Osteoblast (primary cell): ENCODE measurements at regions not wholly inside any gene's neighbourhood (a gene's known extent, or its start where the extent isn't known, plus 50 kb on each side); places are given as distances from the start of the nearest gene placed in this dataset.

Source experiments
- DNase-seq: peaks from one replicate; pipeline ENCODE4 v3.0.0; 2011; ENCODE audit warnings: low spot score, mixed read lengths; ENCODE audit not compliant: insufficient read length; ENCODE audit errors: missing footprints
- H2AFZ ChIP-seq: 2 replicates; pipeline ENCODE4 v1.6.0; 2011; ENCODE audit warnings: mild to moderate bottlenecking, low read length
- H3K27ac ChIP-seq: 2 replicates; pipeline ENCODE4 v1.5.1; 2011; ENCODE audit warnings: mild to moderate bottlenecking, low read depth, low read length, moderate library complexity
- H3K27me3 ChIP-seq: 2 replicates; pipeline ENCODE4 v1.6.0; 2012; ENCODE audit warnings: mild to moderate bottlenecking, control low read depth, inconsistent platforms, low read length, moderate library complexity; ENCODE audit not compliant: insufficient read depth
- H3K36me3 ChIP-seq: 2 replicates; pipeline ENCODE4 v1.5.1; 2011; ENCODE audit warnings: mild to moderate bottlenecking, low read length, control low read depth, moderate library complexity; ENCODE audit not compliant: insufficient read depth
- H3K4me1 ChIP-seq: 2 replicates; pipeline ENCODE4 v1.5.1; 2011; ENCODE audit warnings: mild to moderate bottlenecking, low read length, control low read depth, moderate library complexity; ENCODE audit not compliant: insufficient read depth
- H3K4me2 ChIP-seq: 2 replicates; pipeline ENCODE4 v1.6.0; 2011; ENCODE audit warnings: mild to moderate bottlenecking, low read length; ENCODE audit not compliant: insufficient read depth
- H3K4me3 ChIP-seq: fragments of 200-600 bp; sonication (generic); 3 replicates; pipeline ENCODE4 v1.5.1; 2012; ENCODE audit warnings: mild to moderate bottlenecking, low read length, inconsistent platforms; ENCODE audit not compliant: insufficient read depth
- H3K79me2 ChIP-seq: 2 replicates; pipeline ENCODE4 v1.6.0; 2012; ENCODE audit warnings: mild to moderate bottlenecking, low read length, control low read depth, inconsistent platforms; ENCODE audit not compliant: insufficient read depth
- H3K9me3 ChIP-seq: 2 replicates; pipeline ENCODE4 v1.5.1; 2011; ENCODE audit warnings: low read depth, low read length, control low read depth
- H4K20me1 ChIP-seq: 2 replicates; pipeline ENCODE4 v1.6.0; 2012; ENCODE audit warnings: mild to moderate bottlenecking, low read length, control low read depth; ENCODE audit not compliant: insufficient read depth
- CTCF ChIP-seq: IDR thresholded peaks from 2 replicates; pipeline ENCODE4 v1.5.1; 2011; ENCODE audit warnings: mild to moderate bottlenecking, low read depth, low read length, moderate library complexity; ENCODE audit errors: extremely low read depth

DNA sequence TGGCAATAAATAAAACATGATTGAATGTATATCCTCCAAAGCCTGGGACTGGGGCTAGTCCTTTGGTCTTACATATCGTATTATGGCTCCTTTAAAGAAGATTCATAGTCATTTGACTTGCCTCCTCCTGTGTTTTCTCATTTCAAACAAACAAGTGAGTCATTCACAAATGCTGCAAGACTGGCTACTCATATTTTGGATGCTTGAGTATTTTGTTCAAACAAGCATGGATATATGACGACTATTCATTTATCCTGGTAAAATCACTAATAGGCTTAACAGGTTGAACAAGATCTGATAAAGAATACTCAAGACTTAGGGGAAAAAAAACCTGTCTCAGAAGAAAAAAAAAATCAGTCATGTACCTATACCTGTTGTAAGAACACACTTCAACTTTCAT lies 111.1 kb upstream of the CCDC28A start:
- H3K9me3 ChIP-seq = no peaks in the 10 kb centered on the region
- no peaks in the 10 kb centered on the region for H3K27me3 ChIP-seq
- no peak for TF ChIP-seq CTCF
- no peak overlapping the region for H3K27ac ChIP-seq
- peaks cover 17% of the 10 kb centered on the region for H3K79me2 ChIP-seq
- H3K4me3 ChIP-seq = no peak overlapping the region
- no peak overlapping the region for H2AFZ ChIP-seq
- H4K20me1 ChIP-seq = no peaks in the 10 kb centered on the region
- no peak overlapping the region for H3K4me2 ChIP-seq
- no peaks in the 10 kb centered on the region for H3K36me3 ChIP-seq
- peaks cover 6% of the 10 kb centered on the region for H3K4me1 ChIP-seq
- DNase-seq = no peak

DNA sequence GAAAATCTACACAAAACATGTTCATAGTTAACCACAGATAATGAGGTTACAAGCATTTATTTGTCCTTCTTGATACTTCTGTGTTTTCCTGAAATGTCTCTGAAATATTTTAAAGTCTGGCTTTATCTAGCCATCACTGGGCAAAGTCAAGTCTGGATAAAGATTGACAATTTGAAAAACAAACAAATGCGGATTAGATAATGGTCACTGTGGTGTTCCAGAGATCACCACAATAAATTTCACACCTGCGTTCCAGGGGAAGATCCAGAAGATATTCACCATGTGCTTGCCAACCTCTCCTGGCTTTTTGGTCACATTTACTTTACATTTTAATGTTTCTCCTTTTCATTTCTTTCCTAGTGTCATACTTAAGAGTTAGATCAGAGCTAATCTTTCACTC lies 109.7 kb upstream of the CCDC28A start:
- H3K27ac ChIP-seq = no peak overlapping the region
- peaks cover 6% of the 10 kb centered on the region for H3K4me1 ChIP-seq
- H3K4me3 ChIP-seq = no peak overlapping the region
- no peak overlapping the region for H3K4me2 ChIP-seq
- no peak for DNase-seq
- peaks cover 15% of the 10 kb centered on the region for H3K79me2 ChIP-seq
- H3K27me3 ChIP-seq = no peaks in the 10 kb centered on the region
- H3K36me3 ChIP-seq = no peaks in the 10 kb centered on the region
- H2AFZ ChIP-seq = no peak overlapping the region
- TF ChIP-seq CTCF = no peak
- no peaks in the 10 kb centered on the region for H4K20me1 ChIP-seq
- no peaks in the 10 kb centered on the region for H3K9me3 ChIP-seq

GRCh38 chr6:138664745-138665144 lies 108.8 kb upstream of the CCDC28A start:
- H3K4me3 ChIP-seq = no peak overlapping the region
- H3K27me3 ChIP-seq = no peaks in the 10 kb centered on the region
- H3K27ac ChIP-seq = no peak overlapping the region
- no peak for DNase-seq
- peaks cover 6% of the 10 kb centered on the region for H3K4me1 ChIP-seq
- no peak overlapping the region for H3K4me2 ChIP-seq
- H3K79me2 ChIP-seq = peaks cover 22% of the 10 kb centered on the region
- no peaks in the 10 kb centered on the region for H4K20me1 ChIP-seq
- H2AFZ ChIP-seq = no peak overlapping the region
- H3K9me3 ChIP-seq = no peaks in the 10 kb centered on the region
- H3K36me3 ChIP-seq = no peaks in the 10 kb centered on the region
- TF ChIP-seq CTCF = no peak

- peaks cover 20% of the 10 kb centered on the region for H3K79me2 ChIP-seq
- H2AFZ ChIP-seq = no peak overlapping the region
- H4K20me1 ChIP-seq = no peaks in the 10 kb centered on the region
- H3K27me3 ChIP-seq = no peaks in the 10 kb centered on the region
- H3K36me3 ChIP-seq = no peaks in the 10 kb centered on the region
- no peaks in the 10 kb centered on the region for H3K9me3 ChIP-seq
- peak overlapping the region; percentile 33 for H3K4me2 ChIP-seq
- TF ChIP-seq CTCF = no peak
- no peak overlapping the region for H3K4me3 ChIP-seq
- H3K4me1 ChIP-seq = peaks cover 6% of the 10 kb centered on the region
- peak overlapping the region; percentile 25 for H3K27ac ChIP-seq
- peak; percentile 86 for DNase-seq
Measured at GRCh38 chr6:138666636-138667035, 106.9 kb upstream of the CCDC28A start.
